Hepatocyte (in vitro differentiated cells): ENCODE measurements at regions not wholly inside any gene's neighbourhood (a gene's known extent, or its start where the extent isn't known, plus 50 kb on each side); places are given as distances from the start of the nearest gene placed in this dataset.
A peak's percentile ranks its signal among the peaks of the same experiment; 100 is the strongest.

Experiments
- DNase-seq: peaks from one replicate; pipeline ENCODE4 v3.0.0-alpha.2; 2016; ENCODE audit warnings: low spot score
- H2AFZ ChIP-seq: fragments of 200-600 bp; sonication (generic); 2 replicates; pipeline ENCODE4 v1.6.0; 2016; ENCODE audit warnings: antibody characterized with exemption, mild to moderate bottlenecking
- H3K27ac ChIP-seq: fragments of 200-600 bp; sonication (generic); 2 replicates; pipeline ENCODE4 v1.5.1; 2016; ENCODE audit warnings: mild to moderate bottlenecking
- H3K27me3 ChIP-seq: fragments of 200-600 bp; sonication (generic); 2 replicates; pipeline ENCODE4 v1.6.1; 2016
- H3K36me3 ChIP-seq: fragments of 200-600 bp; sonication (generic); replicated peaks from 2 replicates; pipeline ENCODE4 v1.5.1; 2016; ENCODE audit warnings: low read depth; ENCODE audit not compliant: insufficient read depth
- H3K4me1 ChIP-seq: fragments of 200-600 bp; sonication (generic); 2 replicates; pipeline ENCODE4 v1.5.1; 2016; ENCODE audit warnings: mild to moderate bottlenecking, moderate library complexity; ENCODE audit not compliant: insufficient read depth
- H3K4me2 ChIP-seq: fragments of 200-600 bp; sonication (generic); 2 replicates; pipeline ENCODE4 v1.6.0; 2016
- H3K4me3 ChIP-seq: fragments of 200-600 bp; sonication (generic); 2 replicates; pipeline ENCODE4 v1.5.1; 2016; ENCODE audit warnings: mild to moderate bottlenecking
- H3K79me2 ChIP-seq: fragments of 200-600 bp; sonication (generic); 2 replicates; pipeline ENCODE4 v1.6.0; 2017; ENCODE audit warnings: mild to moderate bottlenecking
- H3K9me2 ChIP-seq: fragments of 200-600 bp; sonication (generic); replicated peaks from 2 replicates; pipeline ENCODE4 v1.6.0; 2017; ENCODE audit warnings: mild to moderate bottlenecking; ENCODE audit not compliant: insufficient read depth
- H3K9me3 ChIP-seq: fragments of 200-600 bp; sonication (generic); 2 replicates; pipeline ENCODE4 v1.5.1; 2016; ENCODE audit warnings: low read depth, mild to moderate bottlenecking
- H4K20me1 ChIP-seq: fragments of 200-600 bp; sonication (generic); 2 replicates; pipeline ENCODE4 v1.6.0; 2016; ENCODE audit warnings: mild to moderate bottlenecking; ENCODE audit not compliant: insufficient read depth, poor library complexity, severe bottlenecking
- CTCF ChIP-seq: fragments of 200-600 bp; sonication (generic); IDR thresholded peaks from 2 replicates; pipeline ENCODE4 v1.5.1; 2016; ENCODE audit warnings: antibody characterized with exemption, mild to moderate bottlenecking; ENCODE audit not compliant: poor library complexity
- EZH2 ChIP-seq: fragments of 200-600 bp; sonication (generic); IDR thresholded peaks from 2 replicates; pipeline ENCODE4 v1.6.1; 2016; ENCODE audit warnings: antibody characterized with exemption, mild to moderate bottlenecking, borderline replicate concordance
- EZH2phosphoT487 ChIP-seq: fragments of 200-600 bp; sonication (generic); IDR thresholded peaks from one replicate; pipeline ENCODE4 v1.6.1; 2018; ENCODE audit warnings: antibody characterized with exemption, mild to moderate bottlenecking, low read depth, moderate library complexity; ENCODE audit not compliant: unreplicated experiment, severe bottlenecking
- WGBS: methylation state at CpG from one replicate; pipeline ENCODE4 v1.1.6; 2016; ENCODE audit warnings: low lambda C conversion rate; ENCODE audit errors: missing lambda C conversion rate; 5-methylcytosine and 5-hydroxymethylcytosine counted together

- TF ChIP-seq CTCF (no peak), EZH2phosphoT487 (no peak), EZH2 (no peak)
- Histone ChIP-seq H3K4me3 (no peak overlapping the region), H3K27me3 (no peaks in the 10 kb centered on the region), H3K9me2 (no peaks in the 10 kb centered on the region), H3K9me3 (no peaks in the 10 kb centered on the region), H3K27ac (no peak overlapping the region), H2AFZ (no peak overlapping the region), H3K36me3 (no peaks in the 10 kb centered on the region), H3K4me2 (no peak overlapping the region), H4K20me1 (no peaks in the 10 kb centered on the region), H3K4me1 (no peaks in the 10 kb centered on the region), H3K79me2 (no peaks in the 10 kb centered on the region)
- 71% methylated on average over 2 of the region's 2 CpGs for WGBS
- DNase-seq: no peak
These were observed 1071.0 kb downstream of the SLC6A15 start for GRCh38 chr12:83841620-83842019.

GRCh38 chr12:83827860-83828259 lies 1084.7 kb downstream of the SLC6A15 start:
- Histone ChIP-seq H3K79me2 (no peaks in the 10 kb centered on the region), H3K4me2 (no peak overlapping the region), H2AFZ (no peak overlapping the region), H3K9me2 (no peaks in the 10 kb centered on the region), H3K9me3 (no peaks in the 10 kb centered on the region), H3K4me1 (no peaks in the 10 kb centered on the region), H3K4me3 (no peak overlapping the region), H4K20me1 (no peaks in the 10 kb centered on the region), H3K27me3 (no peaks in the 10 kb centered on the region), H3K36me3 (no peaks in the 10 kb centered on the region), H3K27ac (no peak overlapping the region)
- DNase-seq: peak; percentile 7
- peak; percentile 13 for TF ChIP-seq CTCF
- no peak for TF ChIP-seq EZH2phosphoT487
- WGBS: 36% methylated on average over 2 of the region's 2 CpGs

GRCh38 chr12:83827193-83827592 lies 1085.4 kb downstream of the SLC6A15 start:
- no peak overlapping the region for H2AFZ ChIP-seq
- no peaks in the 10 kb centered on the region for H3K4me1 ChIP-seq
- no peaks in the 10 kb centered on the region for H3K9me2 ChIP-seq
- H3K27me3 ChIP-seq: no peaks in the 10 kb centered on the region
- H3K4me2 ChIP-seq: no peak overlapping the region
- no peaks in the 10 kb centered on the region for H3K9me3 ChIP-seq
- H3K79me2 ChIP-seq: no peaks in the 10 kb centered on the region
- H4K20me1 ChIP-seq: no peaks in the 10 kb centered on the region
- no peak for DNase-seq
- 87% methylated on average over 2 of the region's 2 CpGs for WGBS
- no peak overlapping the region for H3K4me3 ChIP-seq
- TF ChIP-seq CTCF (no peak), EZH2phosphoT487 (no peak)
- H3K27ac ChIP-seq: no peak overlapping the region
- H3K36me3 ChIP-seq: no peaks in the 10 kb centered on the region

- peak; percentile 48 for TF ChIP-seq CTCF
- no peak for TF ChIP-seq EZH2
- no peak for TF ChIP-seq EZH2phosphoT487
- no peak overlapping the region for H3K27ac ChIP-seq
These were observed 1086.5 kb downstream of the SLC6A15 start for GRCh38 chr12:83826112-83826511.

More at GRCh38 chr12:83826112-83826511, 1086.5 kb downstream of the SLC6A15 start:
- H3K4me2 ChIP-seq: no peak overlapping the region
- no peaks in the 10 kb centered on the region for H3K4me1 ChIP-seq
- no peak overlapping the region for H3K4me3 ChIP-seq
- H3K79me2 ChIP-seq: no peaks in the 10 kb centered on the region
- peak; percentile 55 for DNase-seq
- H2AFZ ChIP-seq: no peak overlapping the region
- no peaks in the 10 kb centered on the region for H3K9me2 ChIP-seq
- H3K36me3 ChIP-seq: no peaks in the 10 kb centered on the region
- H3K27me3 ChIP-seq: no peaks in the 10 kb centered on the region
- H4K20me1 ChIP-seq: no peaks in the 10 kb centered on the region
- no peaks in the 10 kb centered on the region for H3K9me3 ChIP-seq
